Stimulated activated CD4-positive, alpha-beta T cell treated with anti-CD3 and anti-CD28 coated beads, Interleukin-2, amount 100 ng/mL, for 48 hours (primary cell): ENCODE measurements at regions not wholly inside any gene's neighbourhood (a gene's known extent, or its start where the extent isn't known, plus 50 kb on each side); places are given as distances from the start of the nearest gene placed in this dataset.

ENCODE experiments used
- DNase-seq, 2 donors: peaks; one replicate each; pipeline ENCODE4 v3.0.0-alpha.2; 2020

DNA sequence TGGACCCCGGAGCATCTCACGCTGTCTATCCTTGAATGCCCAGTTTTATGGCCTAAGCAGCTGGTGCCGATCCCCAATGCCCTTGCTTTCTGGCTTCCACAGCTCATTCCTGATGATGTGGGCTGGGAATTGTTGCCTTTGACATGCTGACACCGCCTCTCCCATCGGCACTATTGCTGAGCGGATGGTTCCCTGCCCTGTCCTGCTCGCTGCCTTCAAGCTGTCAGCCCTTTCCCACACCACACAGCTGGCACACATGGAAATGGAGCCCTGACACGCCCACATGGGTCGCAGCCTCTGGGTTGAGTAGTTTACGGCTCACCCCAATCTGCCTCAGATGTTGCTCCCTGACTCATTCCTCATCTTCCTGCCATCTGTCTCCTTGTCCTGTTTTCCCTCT is 110.2 kb upstream of the SESN3 start:
- DNase-seq: no peak

DNA sequence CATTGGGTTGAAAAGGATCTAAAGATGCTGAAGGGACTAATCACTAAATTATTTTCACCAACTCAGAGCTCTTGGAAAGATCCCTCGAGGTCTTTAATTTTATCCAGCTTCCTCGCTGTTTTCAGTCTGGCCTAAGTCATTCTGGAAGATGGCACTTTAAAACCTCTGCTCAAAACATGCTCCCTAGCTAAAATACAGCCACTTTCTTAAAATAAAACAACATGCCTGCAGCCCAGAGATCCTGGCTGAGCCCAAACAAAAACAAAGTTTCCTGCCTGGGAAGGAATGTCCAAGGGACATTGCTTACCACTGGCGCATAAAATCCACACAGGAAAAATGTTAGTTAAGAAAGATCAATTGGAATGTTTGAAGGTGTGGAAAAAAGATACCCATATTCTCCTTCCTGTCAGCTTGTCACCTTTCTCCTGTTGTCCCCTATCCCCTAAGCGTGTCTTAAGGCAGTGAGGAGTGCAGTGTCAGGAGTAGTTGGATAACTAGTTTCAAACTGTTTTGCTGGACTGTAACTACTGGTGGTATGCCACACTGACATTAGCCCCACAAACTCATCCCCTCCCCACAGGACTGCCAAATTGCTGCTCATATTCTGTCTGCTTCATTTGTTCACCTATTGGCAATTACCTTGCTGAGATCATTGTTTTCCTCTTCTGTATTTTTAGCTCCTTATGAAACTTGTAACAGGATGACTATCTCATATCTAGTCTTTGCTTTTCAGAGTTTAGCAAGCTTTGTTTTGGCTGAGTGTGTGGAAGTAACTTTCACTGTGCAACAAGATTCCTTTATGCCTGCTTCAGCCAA is 108.3 kb upstream of the SESN3 start:
- no peak for DNase-seq

DNA sequence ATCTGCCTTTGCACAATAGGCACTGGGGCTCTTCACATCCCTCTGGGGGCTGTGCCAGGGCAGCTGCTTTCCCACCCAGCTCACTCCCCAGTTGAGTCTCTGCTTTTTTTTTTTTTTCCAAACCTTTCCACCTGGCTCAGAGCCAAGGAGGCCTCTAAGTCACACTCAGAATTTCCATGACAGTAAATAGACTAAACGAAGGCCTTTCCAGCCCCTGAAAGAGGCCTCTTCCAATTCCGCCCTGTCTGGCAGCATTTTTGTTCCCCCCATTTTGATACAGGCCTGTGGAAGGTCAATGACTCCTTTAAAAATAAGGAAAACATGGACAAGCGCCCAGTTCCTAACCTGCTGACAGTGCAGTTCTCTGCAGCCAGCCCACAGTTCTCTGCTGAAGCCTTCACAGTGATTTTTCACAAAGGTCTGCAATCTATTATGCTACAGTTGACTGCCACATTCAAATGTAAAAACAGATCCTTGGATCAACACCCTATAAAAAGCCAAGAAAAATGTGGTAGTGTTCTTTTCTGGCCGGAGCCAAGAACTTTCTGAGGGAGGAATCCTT is 107.5 kb upstream of the SESN3 start:
- DNase-seq: no peak

DNA sequence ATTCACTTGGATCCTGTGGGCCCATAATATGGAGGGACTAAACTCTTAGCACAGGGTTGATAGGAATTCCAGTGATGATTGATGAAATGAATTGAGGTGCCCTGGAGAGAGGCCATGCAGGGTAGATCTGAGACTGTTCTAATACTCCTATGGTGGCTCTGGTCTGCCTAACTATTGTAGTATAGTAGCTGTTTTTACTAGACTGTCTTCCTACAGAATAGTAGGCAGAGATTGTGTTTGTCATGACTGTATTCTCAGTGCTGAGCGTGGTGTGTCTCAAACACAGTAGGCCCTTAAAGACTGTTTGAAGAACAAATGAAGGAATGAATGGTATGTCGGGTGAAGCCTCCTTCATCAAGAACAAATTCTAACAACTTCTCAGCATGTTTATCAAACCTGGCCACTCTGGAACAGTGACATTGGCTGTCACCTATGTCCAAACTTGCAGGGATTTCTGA is 107.0 kb upstream of the SESN3 start:
- no peak for DNase-seq

DNA sequence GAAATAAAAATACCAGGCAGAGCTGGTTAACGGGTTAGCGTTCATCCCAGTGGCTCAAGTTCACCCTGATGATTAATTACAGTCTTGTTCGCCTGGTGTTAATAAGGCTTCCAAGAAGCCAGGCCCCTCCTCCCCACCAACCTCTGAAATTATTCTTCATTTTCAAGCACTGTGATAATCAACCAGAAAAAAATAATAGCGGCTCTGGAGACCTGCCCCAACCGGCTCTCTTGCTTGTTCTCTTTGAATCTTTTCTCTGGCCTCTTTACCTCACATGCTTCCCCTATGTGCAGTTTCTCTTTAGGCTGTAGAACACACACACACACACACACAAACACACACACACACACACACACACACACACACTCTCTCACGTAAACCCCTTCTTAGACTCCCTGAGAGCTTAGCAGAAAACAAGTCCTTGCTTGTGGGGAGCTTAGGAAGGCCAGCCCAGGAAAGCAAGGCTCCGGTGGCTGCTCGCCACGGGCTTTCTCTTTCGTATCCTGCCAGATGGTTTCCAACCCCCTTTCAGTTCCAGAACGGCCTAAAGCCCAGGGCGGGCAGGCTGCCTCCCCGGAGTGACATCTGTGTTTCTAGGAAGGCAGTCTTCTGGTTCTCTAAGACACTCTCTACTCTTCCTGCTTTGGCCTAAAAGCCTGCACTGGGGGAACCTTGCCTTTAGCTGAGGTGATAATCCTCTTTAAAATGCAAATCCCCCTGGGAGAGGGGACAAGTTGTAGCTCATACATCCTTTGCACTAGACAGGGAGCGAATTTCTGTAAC is 106.4 kb upstream of the SESN3 start:
- peak; percentile 28 to 40 for DNase-seq

DNA sequence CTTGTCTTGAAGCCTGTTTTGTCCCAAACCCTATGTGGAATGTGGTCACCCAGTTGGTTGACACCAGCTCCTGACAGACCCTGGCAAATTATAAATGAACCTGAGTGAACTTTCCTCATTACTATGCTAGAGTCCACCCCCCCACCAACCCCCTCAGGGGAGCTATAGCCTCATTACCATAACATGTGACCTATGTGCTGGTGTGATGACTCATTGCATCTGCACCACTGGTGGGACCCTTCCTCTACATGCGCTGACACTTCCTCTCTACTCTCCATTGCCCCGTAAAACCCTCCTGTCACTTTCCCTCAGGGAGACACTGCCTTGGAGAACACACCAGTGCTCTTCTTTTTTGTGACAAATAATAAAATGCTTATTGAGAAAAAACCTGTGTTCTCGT is 105.0 kb upstream of the SESN3 start:
- no peak for DNase-seq

DNA sequence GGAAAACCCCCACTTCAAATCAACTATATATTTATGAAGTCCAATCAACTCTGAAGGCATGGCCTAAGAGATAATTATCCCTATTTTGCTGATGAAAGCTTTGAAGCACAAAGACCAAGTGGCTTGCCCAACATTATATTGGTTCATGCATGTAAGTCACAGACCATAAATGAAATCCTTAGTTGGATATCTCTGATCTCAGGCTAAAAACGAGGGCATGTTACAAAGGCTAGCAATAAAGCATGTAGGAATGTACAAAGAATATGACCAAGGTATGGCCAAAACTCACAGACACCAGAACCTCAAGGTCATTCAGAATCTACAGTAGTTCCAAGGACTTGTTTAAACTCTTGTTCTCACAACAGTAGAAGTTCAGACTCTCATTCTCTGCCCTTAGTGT is 100.2 kb upstream of the SESN3 start:
- no peak for DNase-seq

DNA sequence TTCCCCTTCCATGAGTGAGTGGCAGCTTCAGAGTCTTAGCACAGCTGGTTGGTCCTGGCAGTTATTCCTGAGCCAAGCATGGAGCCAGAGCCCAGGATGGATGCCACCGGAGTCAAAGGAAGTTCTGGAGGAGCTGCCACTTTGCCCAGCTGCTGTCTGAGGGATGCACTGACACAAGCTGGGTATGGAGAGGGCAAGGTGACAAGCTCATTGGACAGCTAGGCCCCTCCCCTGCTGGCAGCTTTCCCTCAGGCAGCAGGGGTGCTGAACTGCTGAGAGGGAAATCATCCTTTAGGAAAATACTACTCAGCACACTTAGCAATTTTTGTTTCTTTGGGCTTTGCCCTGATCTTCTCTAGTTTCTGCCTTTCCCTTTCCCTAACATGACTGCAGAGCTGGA is 99.3 kb upstream of the SESN3 start:
- no peak for DNase-seq

DNA sequence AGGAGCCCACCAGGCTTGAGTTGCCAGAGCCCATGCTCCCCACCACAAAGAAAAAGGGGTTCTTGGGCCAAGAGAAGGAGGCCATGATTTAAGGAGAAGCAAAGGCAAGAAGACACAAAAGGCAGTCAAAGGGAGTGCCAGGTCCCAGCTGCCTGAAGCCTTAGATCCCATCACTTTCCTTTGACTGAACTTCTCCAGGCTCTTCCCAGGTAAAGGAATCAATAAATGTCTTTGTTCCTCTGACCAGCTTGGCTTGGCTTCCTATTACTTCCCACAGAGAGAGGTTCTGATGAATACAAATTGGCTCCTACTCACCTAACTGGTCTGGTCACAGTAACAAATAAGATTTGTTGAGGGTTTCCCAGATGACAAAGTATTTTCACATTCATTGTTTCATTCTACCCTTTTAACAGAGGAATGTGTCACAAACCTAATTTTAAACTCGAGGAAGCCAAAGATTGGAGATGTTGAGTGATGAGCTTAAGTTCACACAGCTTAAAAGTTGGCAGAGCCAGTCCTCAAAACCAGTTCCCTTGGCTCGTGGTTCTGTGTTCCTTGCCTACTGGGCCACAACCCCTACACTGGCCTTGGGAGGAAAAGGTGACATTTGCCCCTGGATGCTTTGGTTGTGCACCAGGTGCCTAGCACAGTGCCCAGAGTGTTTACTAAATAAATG is 96.4 kb upstream of the SESN3 start:
- DNase-seq: no peak

DNA sequence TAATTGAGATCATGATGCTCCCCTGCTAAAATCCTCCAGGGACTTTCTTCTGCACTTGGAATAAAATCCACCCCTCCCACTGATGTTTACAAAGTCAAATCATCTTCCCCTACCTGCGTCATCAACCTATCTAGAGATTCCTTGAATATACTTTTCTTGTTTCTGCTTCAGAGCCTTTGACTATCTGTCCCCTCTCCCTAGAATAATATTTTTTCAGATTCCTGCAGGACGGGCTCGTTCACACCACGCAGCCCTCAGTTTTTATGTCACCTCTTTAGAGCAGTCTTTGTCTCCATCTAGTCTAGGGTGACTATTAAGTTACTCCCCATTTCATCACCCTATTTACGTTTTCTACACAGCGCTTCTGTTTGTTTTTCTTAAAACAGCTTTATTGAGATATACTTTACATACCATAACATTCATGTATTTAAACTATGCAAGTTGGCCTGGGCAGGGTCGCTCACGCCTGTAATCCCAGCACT is 94.8 kb upstream of the SESN3 start:
- no peak for DNase-seq

DNA sequence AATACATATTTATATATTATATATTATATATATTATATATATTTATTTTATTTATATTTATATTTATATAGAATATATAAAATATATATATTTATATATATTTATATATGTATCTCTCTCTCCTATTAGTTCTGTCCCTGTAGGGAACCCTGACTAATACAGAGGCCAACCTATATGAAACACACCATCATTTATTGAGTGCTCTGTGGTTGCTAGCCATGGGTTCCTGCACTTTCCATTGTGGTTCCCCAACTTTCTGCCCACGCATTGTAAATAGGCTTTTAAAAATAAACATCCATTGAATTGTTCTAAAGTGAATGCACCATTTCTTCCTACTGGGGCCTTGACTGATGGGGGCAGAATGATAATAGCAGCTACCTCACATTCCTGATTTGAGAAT is 93.8 kb upstream of the SESN3 start:
- no peak for DNase-seq

DNA sequence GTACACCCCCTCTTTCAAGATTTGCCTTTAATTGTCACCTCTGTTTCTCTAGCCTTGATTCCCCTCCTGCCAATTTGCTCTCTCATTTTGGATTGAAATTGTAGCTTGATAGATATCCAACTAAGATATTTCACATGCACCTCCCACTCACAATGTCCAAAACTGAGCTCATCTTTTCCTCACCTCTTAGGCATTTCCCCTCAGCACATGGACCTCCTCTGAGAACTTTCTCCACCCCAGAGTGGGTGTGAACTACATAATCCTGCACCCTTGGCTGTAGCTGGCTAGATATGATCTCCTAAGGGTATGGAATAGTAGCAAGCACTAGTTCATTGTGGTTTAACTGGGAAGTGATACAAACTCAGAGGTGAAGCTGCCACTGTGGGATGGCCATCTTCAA is 91.5 kb upstream of the SESN3 start:
- DNase-seq: no peak

DNA sequence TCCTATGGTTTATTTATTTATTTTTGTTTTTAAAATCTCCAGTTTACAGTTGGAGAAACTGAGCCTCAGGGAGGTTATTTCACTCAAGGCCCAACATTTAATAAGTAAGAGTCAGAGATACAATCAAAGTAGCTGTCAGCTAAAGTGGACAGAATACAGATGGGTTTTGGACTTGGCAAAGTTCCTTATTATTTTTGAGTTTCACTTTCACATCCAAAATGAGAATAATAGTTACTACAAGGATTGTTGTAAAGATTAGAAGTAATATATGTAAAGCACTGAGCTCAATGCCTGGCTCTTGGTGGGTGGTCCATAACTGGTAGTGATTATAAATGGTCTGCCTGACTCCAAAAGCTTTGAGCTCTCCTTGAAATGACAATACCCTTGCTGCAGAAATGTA is 87.5 kb upstream of the SESN3 start:
- DNase-seq: no peak

DNA sequence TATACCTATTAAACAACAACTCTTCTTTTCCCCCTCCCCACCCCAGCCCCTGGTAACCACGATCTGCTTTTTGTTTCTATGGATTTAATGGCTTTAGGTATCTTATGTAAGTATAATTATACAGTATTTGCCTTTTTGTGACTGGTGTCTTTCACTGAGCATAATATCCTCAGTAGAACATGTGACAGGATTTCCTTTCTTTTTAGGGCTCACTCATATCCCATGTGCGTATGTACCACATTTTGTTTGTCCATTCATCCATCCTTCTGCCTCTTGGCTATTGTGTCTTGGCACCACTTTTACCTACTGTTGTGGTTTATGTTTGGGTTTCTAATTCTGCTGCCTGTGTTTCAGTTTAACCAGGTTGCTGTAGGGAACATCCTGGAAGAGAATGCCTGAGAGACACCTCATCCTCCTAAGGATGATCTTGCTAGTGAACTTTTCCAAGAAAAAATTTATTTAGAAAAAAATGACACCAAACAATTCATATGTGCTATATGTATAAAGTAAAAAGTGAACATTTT is 77.6 kb upstream of the SESN3 start:
- no peak for DNase-seq

DNA sequence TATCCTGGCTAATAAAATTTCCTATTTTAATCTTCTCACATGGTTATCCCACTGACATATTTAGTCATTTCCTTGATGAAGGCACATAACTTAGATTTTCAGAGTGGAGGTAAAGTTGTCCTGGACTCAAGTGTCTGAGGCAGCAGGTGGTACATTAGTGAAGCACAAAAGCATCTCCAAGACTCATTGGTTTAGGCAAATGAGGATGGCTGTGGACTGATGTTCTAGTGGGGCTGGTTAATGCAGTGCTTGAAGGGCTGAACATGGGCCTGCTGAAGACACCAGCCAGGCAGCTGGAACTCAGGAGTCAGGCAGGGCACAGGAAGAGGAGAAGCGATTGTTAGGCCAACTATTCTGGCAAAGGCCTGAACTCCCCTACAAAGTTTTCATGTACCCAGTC is 76.3 kb upstream of the SESN3 start:
- no peak for DNase-seq

DNA sequence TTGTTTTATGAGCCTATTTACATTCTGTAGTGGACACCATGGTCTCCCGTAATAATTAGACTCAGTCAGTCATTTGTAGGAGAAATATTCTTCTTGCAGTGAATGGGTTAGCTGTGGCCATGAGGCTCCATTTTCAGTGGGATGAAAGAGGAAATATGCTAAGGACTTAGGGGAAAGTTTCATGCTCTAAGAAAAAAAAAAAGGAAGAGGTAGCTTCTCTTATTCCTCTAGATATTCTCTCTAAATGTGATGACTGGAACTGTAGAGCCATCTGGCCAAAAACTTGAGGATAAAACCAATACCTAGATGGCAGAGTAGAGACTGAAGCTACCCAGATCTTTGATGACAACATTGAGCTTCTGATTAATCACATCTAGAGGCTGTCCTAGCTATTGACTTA is 75.8 kb upstream of the SESN3 start:
- DNase-seq: no peak

DNA sequence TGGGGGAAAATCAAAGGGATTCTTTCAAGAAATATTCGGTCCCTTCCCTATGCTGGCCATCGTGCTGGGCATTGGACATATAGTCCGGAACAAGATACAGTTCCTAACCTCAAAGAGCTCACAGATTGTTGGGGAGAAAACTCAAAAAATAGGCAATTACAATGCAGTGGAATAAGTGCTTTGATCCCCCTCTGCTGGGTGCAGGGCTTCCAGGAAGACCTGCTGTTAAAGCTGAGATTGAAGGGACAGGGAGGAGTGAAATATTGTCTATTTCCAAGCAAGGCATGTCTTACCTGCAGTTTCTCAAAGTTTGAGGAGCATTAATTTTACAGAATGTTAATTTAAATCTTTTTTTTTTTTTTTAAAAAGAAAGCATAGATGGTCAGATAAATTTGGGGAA is 75.1 kb upstream of the SESN3 start:
- no peak for DNase-seq

DNA sequence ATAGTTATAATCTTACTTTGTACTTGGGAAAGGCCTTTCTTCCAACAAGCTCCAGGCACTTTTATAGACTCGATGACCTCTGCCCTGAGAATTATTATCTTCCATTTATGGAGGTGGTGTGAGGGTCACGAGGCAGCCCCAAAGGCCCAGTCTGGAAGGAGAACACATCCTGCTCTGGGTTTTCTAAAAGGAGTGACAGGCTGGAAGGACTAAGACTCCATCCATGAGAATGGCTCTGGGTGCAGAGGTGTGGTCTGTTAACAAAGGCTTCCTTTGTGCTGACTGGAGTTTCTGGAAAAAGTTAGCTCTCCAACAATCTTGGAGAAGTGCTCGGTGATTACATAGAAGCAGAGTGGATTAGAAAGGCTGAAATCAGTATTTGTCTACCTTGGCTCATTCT is 74.7 kb upstream of the SESN3 start:
- DNase-seq: no peak

DNA sequence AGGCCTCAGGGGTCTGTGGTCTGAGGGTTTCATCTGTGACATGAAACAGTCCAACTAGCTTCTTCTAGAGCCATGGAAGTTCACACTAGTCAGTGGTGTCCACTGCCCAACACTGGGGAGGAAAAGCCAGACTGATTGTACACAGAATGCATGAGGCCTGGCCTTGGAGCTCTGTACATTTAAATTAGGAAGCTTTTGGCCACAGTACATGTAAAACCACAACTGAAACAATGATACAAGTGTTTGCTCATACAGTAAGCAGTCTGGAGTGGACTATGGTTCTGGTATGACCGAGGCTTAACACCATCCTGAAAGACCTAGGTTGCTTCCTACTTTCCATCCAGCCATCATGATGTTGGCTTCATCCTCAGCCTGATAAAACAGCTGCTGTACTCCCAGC is 73.8 kb upstream of the SESN3 start:
- DNase-seq: no peak

DNA sequence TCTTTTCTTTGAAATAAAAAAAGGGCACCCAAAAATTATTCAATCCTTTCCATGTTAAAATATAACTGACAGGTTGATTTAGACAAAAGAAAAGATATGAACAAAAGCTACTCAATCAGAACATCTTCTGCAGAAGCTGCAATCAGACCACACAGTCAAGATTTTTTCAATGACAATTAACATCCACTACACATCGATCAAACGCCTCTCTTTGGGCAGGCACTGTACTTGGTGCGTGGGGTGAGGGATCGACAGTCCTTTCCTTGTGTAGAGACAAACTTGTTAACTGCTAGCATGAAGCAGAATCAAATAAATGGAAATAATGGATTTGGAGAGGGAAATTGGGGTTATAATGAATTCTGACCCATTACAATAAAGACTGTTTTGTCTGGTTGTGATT is 71.2 kb upstream of the SESN3 start:
- no peak for DNase-seq

DNA sequence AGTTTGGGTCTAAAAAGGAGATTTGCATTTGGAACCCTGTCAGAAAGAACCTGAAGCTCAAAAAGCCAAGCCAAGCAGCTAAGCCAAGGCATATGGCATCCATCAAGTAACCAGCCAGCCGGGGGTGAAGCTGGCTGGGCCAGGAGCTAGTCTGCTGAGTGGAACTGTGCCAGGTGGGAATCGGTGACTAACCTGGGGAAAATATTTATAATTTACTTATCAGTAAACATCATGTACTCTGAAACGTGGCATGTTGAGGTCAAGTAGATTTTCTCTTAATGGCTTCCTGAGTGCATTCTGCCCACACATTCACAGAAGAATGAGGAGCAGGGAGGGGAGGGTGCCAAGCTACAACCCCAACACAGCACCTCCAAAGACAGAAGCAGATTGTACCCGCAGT is 70.5 kb upstream of the SESN3 start:
- DNase-seq: no peak

DNA sequence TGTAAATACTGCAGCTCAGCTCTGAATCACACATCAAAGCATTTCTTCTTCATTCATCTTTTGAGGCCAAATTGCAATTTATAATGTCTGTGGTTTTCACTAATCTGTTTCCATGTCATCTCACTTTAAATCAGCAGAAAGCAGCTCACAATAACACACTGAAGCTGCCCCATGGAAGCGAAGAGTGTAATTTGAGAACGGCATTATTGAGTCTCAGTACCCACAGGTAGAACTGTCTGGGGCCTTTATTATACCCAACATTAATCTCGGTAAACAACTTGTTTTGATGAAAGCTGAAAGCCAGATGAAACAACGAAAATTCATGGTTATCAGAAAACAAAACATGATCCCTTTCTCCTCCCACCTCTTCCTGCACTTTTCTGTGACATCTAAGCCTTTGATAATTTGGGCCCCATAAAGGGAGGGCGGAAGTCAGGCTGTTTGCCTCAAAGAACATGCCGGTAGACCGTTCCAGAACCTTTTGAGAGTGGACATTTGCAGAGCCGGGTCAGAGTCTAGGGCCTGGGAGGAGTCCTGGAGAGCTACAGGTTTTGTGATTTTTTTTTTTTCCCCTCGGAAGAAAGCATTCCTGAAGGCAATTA is 68.2 kb upstream of the SESN3 start:
- DNase-seq: no peak
